HG03520 (cell line): ENCODE measurements at regions not wholly inside any gene's neighbourhood (a gene's known extent, or its start where the extent isn't known, plus 50 kb on each side); places are given as distances from the start of the nearest gene placed in this dataset.
"Not testable (repeated sequence)": the region's sequence is repeated elsewhere in the genome, so short reads cannot be mapped to it uniquely, and the experiment has no call there.

ENCODE experiments used
- ATAC-seq: cut with Tn5 transposase; IDR thresholded peaks from one replicate; pipeline ENCODE4 v1.9.1; 2021; ENCODE audit warnings: mild to moderate bottlenecking, moderate library complexity; ENCODE audit not compliant: unreplicated experiment

- no peak for ATAC-seq
Measured at GRCh38 chr3:175989161-175989560, 1130.0 kb downstream of the NAALADL2 start.

DNA sequence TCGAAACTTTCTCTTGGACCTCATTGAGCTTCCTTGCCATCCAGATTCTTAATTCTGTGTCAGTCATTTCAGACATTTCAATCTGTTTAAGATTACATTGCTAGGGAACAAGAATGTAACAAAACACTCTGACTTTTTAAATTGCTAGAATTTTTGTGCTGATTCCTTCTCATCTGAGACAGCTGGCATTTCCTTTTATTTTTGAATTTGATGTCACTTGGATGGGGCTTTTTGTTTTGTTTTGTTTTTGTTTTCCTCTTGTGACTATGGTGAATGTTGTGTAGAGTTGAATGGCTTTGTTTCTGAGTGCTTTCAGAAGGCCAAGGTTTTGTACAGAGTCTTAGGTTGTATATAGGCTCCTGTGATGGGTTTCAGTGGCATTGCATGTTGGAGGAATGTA, 1129.3 kb downstream of the NAALADL2 start:
- no peak for ATAC-seq

DNA sequence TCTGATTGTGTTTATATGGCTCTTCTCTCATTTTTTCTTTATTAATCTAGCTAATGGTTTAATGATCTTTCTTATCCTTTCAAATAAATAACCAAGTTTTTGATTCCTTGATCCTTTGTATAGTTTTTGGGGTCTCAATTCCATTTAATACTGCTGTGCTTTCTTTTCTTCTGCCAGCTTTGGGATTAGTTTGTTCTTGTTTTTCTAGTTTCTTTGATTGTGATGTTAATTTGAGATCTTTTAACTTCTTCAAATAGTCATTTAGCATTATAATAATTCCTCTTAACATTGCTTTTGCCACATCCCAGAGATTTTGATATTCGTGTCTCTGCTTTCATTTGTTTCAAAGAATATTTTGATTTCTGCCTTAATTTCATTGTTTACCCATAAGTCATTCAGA, 1126.6 kb downstream of the NAALADL2 start:
- ATAC-seq, result no peak

- no peak for ATAC-seq
Measured at GRCh38 chr3:175983379-175983778, 1124.2 kb downstream of the NAALADL2 start.

GRCh38 chr3:175980486-175981090, 1121.5 kb downstream of the NAALADL2 start:
- ATAC-seq, result no peak

- ATAC-seq, result no peak
Measured at GRCh38 chr3:175977968-175978752, 1119.0 kb downstream of the NAALADL2 start.

DNA sequence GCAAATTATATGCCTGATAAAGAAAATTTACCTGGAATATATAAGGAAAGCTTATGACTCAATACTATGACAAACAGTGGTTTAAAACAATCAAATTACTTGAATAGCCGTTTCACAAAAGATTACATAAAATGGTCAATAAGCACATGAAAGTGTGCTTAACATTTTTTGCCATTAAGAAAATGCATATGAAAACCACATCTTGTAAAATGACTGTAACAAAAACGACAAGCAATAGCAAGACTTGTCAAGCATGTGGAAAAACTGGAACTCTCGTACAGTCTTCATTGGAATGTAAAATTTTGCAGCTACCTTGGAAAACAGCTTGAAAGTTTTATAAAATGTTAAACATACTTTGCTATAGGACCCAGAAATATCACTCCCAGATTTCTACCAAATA, 1110.3 kb downstream of the NAALADL2 start:
- no peak for ATAC-seq

- no peak for ATAC-seq
Measured at GRCh38 chr3:175965036-175965435, 1105.9 kb downstream of the NAALADL2 start.

DNA sequence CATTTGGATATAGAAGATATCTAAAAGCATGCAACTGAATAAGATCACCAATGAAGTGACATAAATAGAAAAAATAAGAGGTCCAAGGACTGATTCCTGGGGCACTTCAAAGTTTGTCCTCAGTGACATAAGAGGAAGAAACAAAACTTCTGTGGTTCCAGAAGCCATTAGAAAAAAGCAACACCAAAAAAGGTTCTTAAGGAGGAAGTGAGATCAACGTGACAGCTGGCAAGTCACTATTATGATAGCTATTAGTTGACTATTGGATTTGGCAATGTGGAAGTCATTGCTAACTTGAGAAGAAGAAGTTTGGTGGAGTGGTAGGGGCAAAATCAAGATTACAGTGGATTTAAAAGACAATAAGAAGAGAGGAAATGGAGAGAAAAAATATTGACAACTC, 1098.3 kb downstream of the NAALADL2 start:
- ATAC-seq, result no peak

DNA sequence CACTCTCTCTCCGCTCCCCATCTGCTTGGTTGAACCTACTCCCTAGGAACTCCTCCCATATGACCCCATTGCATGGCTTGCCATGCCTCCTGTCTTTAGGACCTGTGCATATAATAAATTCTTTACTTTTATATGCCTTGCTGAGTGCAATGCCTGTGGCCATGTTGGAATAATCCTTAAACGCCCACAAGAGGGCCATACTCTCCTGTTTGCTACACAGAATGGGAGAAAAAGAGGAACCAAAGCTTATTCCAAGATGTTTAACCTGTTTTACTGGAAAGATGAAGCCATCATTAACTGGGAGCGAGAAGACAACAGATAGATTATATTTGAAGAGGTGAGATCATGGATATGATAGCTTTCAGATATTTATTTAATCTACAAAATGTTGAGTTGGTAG, 1097.8 kb downstream of the NAALADL2 start:
- no peak for ATAC-seq

GRCh38 chr3:175951047-175951694, 1092.0 kb downstream of the NAALADL2 start:
- no peak for ATAC-seq

GRCh38 chr3:175948041-175948440, 1088.9 kb downstream of the NAALADL2 start:
- no peak for ATAC-seq

DNA sequence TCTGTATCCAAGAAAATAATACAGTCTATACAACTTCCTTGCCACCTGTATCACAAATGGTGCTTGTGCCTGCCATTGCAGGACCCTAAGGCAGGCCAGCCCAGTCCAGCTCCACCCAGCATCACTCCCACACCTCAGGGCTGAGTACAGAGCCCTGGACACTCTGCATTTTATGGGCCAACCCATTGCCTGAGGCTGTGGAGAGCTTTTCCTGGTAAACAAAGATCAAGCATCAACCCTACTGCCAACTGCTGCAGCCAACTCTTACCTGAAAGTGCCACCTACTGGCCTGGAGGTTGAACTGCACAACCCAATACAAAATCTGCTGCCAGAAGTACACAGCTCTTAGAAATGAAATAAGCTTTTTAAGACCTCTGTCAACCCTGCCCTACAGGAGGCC, 1082.2 kb downstream of the NAALADL2 start:
- no peak for ATAC-seq

- no peak for ATAC-seq
Measured at GRCh38 chr3:175940881-175941280, 1081.7 kb downstream of the NAALADL2 start.

GRCh38 chr3:175940243-175940642, 1081.1 kb downstream of the NAALADL2 start:
- ATAC-seq, result no peak

DNA sequence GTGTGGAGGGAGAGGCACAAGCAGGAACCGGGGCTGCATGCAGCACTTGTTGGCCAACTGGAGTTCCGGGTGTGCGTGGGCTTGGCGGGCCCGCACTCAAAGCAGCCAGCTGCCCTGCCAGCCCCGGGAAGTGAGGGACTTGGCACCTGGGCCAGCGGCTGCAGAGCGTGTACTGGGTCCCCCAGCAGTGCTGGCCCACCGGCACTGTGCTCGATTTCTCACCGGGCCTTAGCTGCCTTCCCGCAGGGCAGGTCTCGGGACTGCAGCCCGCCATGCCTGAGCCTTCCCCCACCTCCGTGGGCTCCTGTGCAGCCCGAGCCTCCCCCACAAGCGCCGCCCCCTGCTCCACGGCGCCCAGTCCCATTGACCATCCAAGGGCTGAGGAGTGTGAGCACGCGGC, 1078.2 kb downstream of the NAALADL2 start:
- ATAC-seq, result not testable (repeated sequence)

DNA sequence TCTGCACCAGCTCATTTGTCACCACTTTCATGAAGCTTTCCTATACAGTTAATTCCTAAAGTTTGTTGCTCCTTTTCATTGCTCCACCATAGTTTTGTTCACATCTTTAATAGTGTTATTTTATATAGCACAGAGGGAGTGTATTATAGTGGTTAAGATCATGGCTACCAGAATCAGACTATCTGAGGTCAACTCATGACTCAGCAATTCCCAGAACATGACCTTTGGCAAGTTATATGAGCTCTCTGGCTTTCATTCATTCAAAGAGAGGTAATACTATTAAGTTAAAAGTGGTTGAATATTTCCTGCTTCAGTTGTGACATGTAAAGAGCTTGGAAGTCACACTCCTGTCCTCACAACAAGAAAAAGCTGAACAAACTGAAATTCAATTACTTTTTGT, 1073.5 kb downstream of the NAALADL2 start:
- no peak for ATAC-seq

GRCh38 chr3:175919133-175919532, 1060.0 kb downstream of the NAALADL2 start:
- no peak for ATAC-seq

DNA sequence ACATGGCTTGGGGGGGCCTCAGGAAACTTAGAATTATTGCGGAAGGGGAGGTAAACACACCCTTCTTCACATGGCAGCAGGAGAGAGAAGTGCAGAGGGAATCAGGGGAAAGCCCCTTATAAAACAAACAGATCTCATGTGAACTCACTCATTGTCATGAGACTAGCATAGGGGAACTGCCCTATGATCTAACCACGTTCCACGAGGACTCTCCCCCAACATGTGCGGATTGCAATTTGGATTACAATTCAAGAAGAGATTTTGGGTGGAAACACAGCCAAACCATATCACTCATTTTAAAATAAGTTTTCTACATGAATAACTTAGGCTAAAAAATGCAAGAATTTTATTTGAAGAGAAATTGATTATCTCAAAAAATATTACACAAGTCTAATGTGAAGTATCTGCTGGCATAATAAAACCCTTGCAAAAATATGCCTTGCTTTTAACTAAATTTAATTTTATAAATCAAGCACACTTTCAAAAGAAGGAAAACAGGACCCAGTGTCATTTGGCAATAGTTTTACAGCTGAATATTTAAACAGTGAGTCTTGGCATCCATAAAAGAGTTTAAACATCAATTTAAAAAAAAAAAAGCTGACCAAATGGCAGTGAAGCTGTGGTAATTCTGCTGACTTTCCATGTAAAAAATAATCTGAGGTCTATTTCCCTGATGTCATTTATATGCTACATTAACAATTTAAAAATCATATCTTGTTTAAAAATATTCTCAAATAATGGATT, 1057.2 kb downstream of the NAALADL2 start:
- ATAC-seq, result no peak

- ATAC-seq, result no peak
Measured at GRCh38 chr3:175914785-175915184, 1055.7 kb downstream of the NAALADL2 start.

GRCh38 chr3:175913286-175913685, 1054.2 kb downstream of the NAALADL2 start:
- ATAC-seq, result no peak
